Cardiac fibroblast (primary cell): ENCODE measurements at regions not wholly inside any gene's neighbourhood (a gene's known extent, or its start where the extent isn't known, plus 50 kb on each side); places are given as distances from the start of the nearest gene placed in this dataset.
A peak's percentile ranks its signal among the peaks of the same experiment; 100 is the strongest.

ENCODE experiments used
- DNase-seq, 2 donors: peaks; one replicate each; pipeline versions ENCODE4 v3.0.0 to v3.0.0-alpha.2; 2010; ENCODE audit warnings: low read depth in 2 of 2
- H3K4me3 ChIP-seq, 2 donors: replicated peaks in 1 of 2; 1 replicate in 1 of 2; 2 replicates in 1 of 2; pipeline ENCODE4 v1.5.1; 2011; ENCODE audit warnings: low read depth in 2 of 2, low read length in 2 of 2, mild to moderate bottlenecking in 2 of 2, moderate library complexity in 1 of 2
- CTCF ChIP-seq: IDR thresholded peaks from one replicate; pipeline ENCODE4 v1.5.1; 2011; ENCODE audit warnings: low read depth, mild to moderate bottlenecking, low read length, inconsistent platforms

DNA sequence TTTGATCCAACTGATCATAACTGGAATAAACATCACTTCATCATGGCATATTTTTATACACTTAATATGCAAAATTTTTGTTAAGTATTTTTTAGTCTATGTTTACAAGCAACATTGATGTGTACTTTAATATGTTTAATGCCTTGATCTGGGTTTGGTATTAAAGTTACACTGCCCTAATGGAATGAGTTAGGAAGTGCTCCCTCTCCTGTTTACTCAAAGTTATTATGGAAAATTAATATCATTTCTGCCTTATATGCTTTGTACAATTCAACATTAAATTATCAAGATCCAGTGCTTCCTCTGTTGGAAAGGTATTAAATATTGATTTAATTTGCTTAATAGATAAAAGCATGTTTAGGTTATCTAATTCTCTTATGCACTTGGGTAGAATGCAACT lies 927.3 kb upstream of the RAG2 start:
- no peak for TF ChIP-seq CTCF
- peak; percentile 38 to 40 for DNase-seq
- H3K4me3 ChIP-seq: no peak overlapping the region

- DNase-seq: no peak
Measured at GRCh38 chr11:37519781-37520180, 921.7 kb upstream of the RAG2 start.

GRCh38 chr11:37512156-37512780 lies 914.2 kb upstream of the RAG2 start:
- no peak for TF ChIP-seq CTCF
- H3K4me3 ChIP-seq: no peak overlapping the region
- peak; percentile 9 to 10 for DNase-seq

More at GRCh38 chr11:37519781-37520180, 921.7 kb upstream of the RAG2 start:
- TF ChIP-seq CTCF: no peak
- H3K4me3 ChIP-seq: no peak overlapping the region

- DNase-seq: peak; percentile 46 to 82
- H3K4me3 ChIP-seq: no peak overlapping the region
- TF ChIP-seq CTCF: no peak
Measured at GRCh38 chr11:37511425-37511933, 913.4 kb upstream of the RAG2 start.

DNA sequence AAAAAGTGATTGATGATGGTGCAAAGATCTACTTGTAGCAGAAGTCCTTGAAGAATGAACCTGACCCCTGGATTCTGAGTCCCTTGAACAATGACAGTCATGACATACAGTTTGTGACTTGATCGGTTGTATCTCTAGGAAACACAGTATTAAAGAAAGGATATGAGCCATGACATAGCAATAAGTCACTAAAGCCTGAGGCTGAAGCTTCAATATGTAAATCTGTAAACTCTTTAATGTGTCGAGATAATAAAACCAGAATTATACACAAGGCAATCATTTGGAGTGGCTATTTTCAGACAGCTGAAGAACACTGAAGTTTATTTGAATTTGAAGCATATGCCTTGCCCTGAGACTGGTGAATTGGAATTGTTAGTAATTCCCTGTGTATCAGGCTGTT lies 911.5 kb upstream of the RAG2 start:
- DNase-seq: no peak
- H3K4me3 ChIP-seq: no peak overlapping the region
- TF ChIP-seq CTCF: no peak

GRCh38 chr11:37506531-37506930 lies 908.5 kb upstream of the RAG2 start:
- no peak for TF ChIP-seq CTCF
- peak; percentile 27 to 50 for DNase-seq
- no peak overlapping the region for H3K4me3 ChIP-seq

DNA sequence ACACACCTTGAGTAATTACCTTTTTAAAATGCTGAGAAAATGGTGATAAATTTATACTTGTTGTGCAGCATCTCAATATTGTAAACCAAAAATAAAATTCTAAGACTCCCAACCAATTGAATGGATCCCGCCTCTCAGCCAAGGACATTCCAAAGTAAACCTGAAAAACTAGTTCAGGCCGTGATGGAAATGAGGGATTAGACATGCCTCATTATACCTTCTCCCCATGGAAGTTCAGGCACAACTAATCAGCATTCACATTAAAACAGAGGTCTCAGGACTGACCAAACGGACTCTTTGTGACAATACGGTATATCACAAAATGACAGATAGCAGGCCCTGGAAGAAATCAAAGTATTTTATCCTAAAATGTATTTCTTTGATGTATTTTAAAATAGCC lies 907.4 kb upstream of the RAG2 start:
- H3K4me3 ChIP-seq: no peak overlapping the region
- TF ChIP-seq CTCF: no peak
- no peak for DNase-seq
